ENCODE measurements at regions not wholly inside any gene's neighbourhood (a gene's known extent, or its start where the extent isn't known, plus 50 kb on each side); places are given as distances from the start of the nearest gene placed in this dataset.

DNA sequence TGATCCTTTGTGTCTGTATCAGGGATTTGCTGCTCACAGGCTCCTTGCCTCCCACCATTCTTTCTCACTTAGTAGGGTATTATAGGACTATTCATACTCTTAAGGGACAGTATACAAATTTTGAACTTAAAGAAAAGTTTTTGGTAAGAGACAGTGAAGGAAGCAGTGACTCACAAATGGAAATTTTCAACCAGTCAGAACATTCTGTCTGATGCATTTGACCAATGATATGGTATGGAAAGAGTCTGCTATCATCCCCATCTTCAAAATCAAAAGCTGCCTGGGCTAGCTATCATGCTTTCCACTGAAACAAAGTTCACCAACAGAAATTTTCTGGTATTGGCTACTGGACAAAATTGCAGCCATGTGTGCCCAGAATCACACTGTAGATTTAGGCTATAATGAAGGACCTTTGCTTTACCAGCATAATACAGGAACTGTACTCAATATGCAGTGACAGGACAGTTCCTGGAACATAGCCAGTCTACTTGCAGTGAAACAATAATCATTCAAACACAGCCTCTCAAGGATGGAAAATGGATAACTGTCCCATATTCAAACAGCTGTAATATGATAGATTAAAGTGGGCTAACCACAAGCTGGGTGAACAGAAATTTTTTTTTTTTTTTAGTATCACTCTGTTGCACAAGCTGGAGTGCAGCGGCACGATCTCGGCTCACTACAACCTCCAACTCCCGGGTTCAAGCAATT lies 109.0 kb upstream of the ACSL4 start:
- TF ChIP-seq, protein P1, sequence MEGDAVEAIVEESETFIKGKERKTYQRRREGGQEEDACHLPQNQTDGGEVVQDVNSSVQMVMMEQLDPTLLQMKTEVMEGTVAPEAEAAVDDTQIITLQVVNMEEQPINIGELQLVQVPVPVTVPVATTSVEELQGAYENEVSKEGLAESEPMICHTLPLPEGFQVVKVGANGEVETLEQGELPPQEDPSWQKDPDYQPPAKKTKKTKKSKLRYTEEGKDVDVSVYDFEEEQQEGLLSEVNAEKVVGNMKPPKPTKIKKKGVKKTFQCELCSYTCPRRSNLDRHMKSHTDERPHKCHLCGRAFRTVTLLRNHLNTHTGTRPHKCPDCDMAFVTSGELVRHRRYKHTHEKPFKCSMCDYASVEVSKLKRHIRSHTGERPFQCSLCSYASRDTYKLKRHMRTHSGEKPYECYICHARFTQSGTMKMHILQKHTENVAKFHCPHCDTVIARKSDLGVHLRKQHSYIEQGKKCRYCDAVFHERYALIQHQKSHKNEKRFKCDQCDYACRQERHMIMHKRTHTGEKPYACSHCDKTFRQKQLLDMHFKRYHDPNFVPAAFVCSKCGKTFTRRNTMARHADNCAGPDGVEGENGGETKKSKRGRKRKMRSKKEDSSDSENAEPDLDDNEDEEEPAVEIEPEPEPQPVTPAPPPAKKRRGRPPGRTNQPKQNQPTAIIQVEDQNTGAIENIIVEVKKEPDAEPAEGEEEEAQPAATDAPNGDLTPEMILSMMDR (IDR thresholded peaks at IDR 0.05 in 4 of 5, conservative IDR thresholded peaks at IDR 0.05 in 1 of 5): no peak
- no peak for TF ChIP-seq POLR2A (IDR thresholded peaks at IDR 0.05)
- no peak overlapping the region for H3K27ac ChIP-seq
- in situ Hi-C loops (cut with MboI; ENCODE audit: low sequenced_read_pairs in 4 of 4) (no loop called here), intact Hi-C loops (cut with DNase I; ENCODE audit: low total_unique reads) (loop anchor here (5.0 kb wide), 1 partner anchor 305 kb away; the partner anchor contains the start of gene NXT2)
- H3K9me3 ChIP-seq: no peaks in the 10 kb centered on the region
- no peak overlapping the region for H3K4me3 ChIP-seq
- ATAC-seq: no peak
- H3K4me1 ChIP-seq: no peaks in the 10 kb centered on the region
- peaks cover 0 to 5% (median 0%) of the 10 kb centered on the region in 3 donors for H3K27me3 ChIP-seq
- DNase-seq: no peak
- H3K36me3 ChIP-seq: no peaks in the 10 kb centered on the region

DNA sequence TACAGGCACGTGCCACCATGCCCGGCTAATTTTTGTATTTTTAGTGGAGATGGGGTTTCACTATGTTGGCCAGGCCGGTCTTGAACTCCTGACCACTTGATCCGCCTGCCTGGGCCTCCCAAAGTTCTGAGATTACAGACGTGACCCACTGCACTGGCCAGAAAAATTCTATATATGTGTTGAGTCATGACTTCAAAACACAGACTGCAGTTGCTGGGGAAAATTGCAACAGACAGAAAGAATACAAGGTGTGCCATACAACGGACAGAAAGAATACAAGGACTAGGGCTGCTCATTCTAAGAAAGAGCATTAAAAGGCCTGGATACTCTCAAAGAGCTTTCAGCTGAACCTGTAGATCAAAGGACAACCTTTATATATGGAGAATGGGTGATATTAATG lies 109.6 kb upstream of the ACSL4 start:
- Histone ChIP-seq H3K36me3 (no peaks in the 10 kb centered on the region), H3K9me3 (no peaks in the 10 kb centered on the region), H3K27me3 (peaks cover 0 to 5% (median 0%) of the 10 kb centered on the region in 3 donors), H3K4me3 (no peak overlapping the region), H3K4me1 (no peaks in the 10 kb centered on the region), H3K27ac (no peak overlapping the region)
- no peak for TF ChIP-seq POLR2A (IDR thresholded peaks at IDR 0.05)
- TF ChIP-seq, protein P1 (IDR thresholded peaks at IDR 0.05 in 4 of 5, conservative IDR thresholded peaks at IDR 0.05 in 1 of 5): no peak
- DNase-seq (no peak), ATAC-seq (no peak)
- in situ Hi-C loops (cut with MboI; ENCODE audit: low sequenced_read_pairs in 4 of 4): no loop called here
- intact Hi-C loops (cut with DNase I; ENCODE audit: low total_unique reads): loop anchor here (5.0 kb wide), 1 partner anchor 305 kb away; the partner anchor contains the start of gene NXT2

DNA sequence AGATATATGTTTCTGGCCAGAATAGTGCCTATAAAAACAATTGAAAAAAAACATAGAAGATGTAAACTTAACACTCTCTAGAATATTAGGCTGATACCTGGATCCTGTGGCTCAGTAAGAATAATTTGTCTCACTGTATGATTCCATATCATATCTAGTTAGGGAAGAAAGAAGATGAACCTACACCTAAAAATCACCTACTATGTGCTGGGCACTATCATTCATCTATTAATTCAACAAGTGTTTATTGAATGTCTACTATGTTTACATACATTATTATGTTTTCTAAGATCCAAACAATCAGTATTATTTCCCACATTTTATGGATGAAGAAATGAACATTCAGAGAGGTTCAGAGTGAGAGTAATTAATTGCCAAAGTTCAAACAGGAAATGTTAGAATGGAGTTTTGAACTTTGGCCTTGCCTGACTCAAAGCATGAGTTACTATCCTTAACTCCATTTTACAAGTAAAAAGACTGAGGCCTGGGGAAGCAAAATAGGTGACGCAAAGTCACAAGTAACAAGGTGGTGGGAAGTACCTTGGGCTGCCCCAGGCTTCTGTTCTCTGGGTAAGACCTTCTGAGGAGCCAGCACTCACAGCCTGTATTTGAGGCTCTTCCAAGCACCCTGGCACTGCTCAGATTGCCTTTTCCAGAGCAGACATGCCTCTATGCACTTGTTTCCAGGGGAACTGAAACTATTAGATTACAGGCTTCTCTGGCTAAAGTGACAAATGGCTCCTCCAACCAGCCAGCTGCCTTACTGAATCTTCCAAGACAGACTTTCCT lies 111.1 kb upstream of the ACSL4 start:
- peak overlapping the region in 2 of 4 donors; percentile 15 to 61 for H3K27ac ChIP-seq
- TF ChIP-seq POLR2A (IDR thresholded peaks at IDR 0.05): no peak
- TF ChIP-seq, protein P1 (IDR thresholded peaks at IDR 0.05 in 4 of 5, conservative IDR thresholded peaks at IDR 0.05 in 1 of 5): no peak
- DNase-seq (peak in 1 of 2 donors; percentile 51), ATAC-seq (peak; percentile 52 to 84)
- H3K9me3 ChIP-seq: no peaks in the 10 kb centered on the region
- no peaks in the 10 kb centered on the region for H3K36me3 ChIP-seq
- intact Hi-C loops (cut with DNase I; ENCODE audit: low total_unique reads): loop anchor here (5.0 kb wide), 1 partner anchor 307 kb away; the partner anchor contains the start of gene NXT2
- in situ Hi-C loops (cut with MboI; ENCODE audit: low sequenced_read_pairs in 4 of 4): no loop called here
- H3K4me1 ChIP-seq: no peaks in the 10 kb centered on the region
- H3K4me3 ChIP-seq: no peak overlapping the region
- H3K27me3 ChIP-seq: no peaks in the 10 kb centered on the region

DNA sequence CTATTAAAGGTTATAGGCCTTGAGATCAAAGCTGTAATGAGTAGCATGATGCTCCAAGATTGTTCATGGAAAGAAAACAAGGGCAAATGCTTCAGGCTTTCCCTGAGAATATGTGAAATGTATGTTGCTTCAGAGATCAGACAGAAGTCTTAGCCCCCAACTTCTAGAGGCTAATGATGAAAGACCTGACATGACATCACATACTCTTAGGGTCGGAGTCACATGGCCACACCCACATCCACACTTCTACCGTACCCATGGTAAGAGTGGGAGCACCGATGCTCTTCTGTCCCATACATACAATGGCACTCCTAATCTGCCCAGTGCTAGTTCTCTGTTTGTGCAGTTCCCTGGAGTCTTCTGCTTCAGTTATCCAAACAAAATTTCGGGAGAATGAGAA lies 111.9 kb upstream of the ACSL4 start:
- Histone ChIP-seq H3K4me3 (no peak overlapping the region), H3K9me3 (no peaks in the 10 kb centered on the region), H3K27me3 (no peaks in the 10 kb centered on the region), H3K27ac (peak overlapping the region in 2 of 4 donors; percentile 15 to 61), H3K4me1 (no peaks in the 10 kb centered on the region), H3K36me3 (no peaks in the 10 kb centered on the region)
- DNase-seq (no peak), ATAC-seq (no peak)
- in situ Hi-C loops (cut with MboI; ENCODE audit: low sequenced_read_pairs in 4 of 4): no loop called here
- intact Hi-C loops (cut with DNase I; ENCODE audit: low total_unique reads): loop anchor here (5.0 kb wide), 1 partner anchor 308 kb away; the partner anchor contains the start of gene NXT2
- TF ChIP-seq, protein P1 (IDR thresholded peaks at IDR 0.05 in 4 of 5, conservative IDR thresholded peaks at IDR 0.05 in 1 of 5): no peak
- TF ChIP-seq POLR2A (IDR thresholded peaks at IDR 0.05): no peak
